Fibroblast of lung (primary cell): ENCODE measurements at regions not wholly inside any gene's neighbourhood (a gene's known extent, or its start where the extent isn't known, plus 50 kb on each side); places are given as distances from the start of the nearest gene placed in this dataset.

Experiments
- DNase-seq, 2 donors: peaks; one replicate each; pipeline versions ENCODE4 v3.0.0 to v3.0.0-alpha.2; 2010; ENCODE audit warnings: low read depth in 2 of 2
- H2AFZ ChIP-seq: 2 replicates; pipeline ENCODE4 v1.5.1; 2012; ENCODE audit warnings: low read length, control low read depth, inconsistent platforms
- H3K27ac ChIP-seq: 2 replicates; pipeline ENCODE4 v1.5.1; 2011; ENCODE audit warnings: low read length, control low read depth; ENCODE audit not compliant: insufficient read depth
- H3K27me3 ChIP-seq: 2 replicates; pipeline ENCODE4 v1.5.1; 2011; ENCODE audit warnings: mild to moderate bottlenecking, low read length; ENCODE audit not compliant: control insufficient read depth, insufficient read depth
- H3K36me3 ChIP-seq: 2 replicates; pipeline ENCODE4 v1.5.1; 2011; ENCODE audit warnings: low read length; ENCODE audit not compliant: control insufficient read depth, insufficient read depth
- H3K4me1 ChIP-seq: 2 replicates; pipeline ENCODE4 v1.5.1; 2011; ENCODE audit warnings: low read length; ENCODE audit not compliant: control insufficient read depth, insufficient read depth; ENCODE audit errors: extremely low read depth
- H3K4me2 ChIP-seq: 2 replicates; pipeline ENCODE4 v1.5.1; 2011; ENCODE audit warnings: low read length, control low read depth; ENCODE audit not compliant: insufficient read depth; ENCODE audit errors: extremely low read depth
- H3K4me3 ChIP-seq, 4 experiments: fragments of 200-600 bp in 1 of 4; sonication (generic) in 1 of 4; replicated peaks in 1 of 4; 2 replicates each; pipeline ENCODE4 v1.5.1; 2011 to 2016; ENCODE audit warnings: low read length in 4 of 4, low read depth in 3 of 4, mild to moderate bottlenecking in 3 of 4, control low read depth in 2 of 4, inconsistent platforms in 1 of 4, mixed read lengths in 1 of 4; ENCODE audit not compliant: insufficient read depth in 1 of 4; ENCODE audit errors: control extremely low read depth in 1 of 4
- H3K79me2 ChIP-seq: 2 replicates; pipeline ENCODE4 v1.5.1; 2012; ENCODE audit warnings: mild to moderate bottlenecking, low read length, inconsistent platforms; ENCODE audit not compliant: control insufficient read depth, insufficient read depth
- H3K9ac ChIP-seq: 2 replicates; pipeline ENCODE4 v1.5.1; 2011; ENCODE audit warnings: mild to moderate bottlenecking, low read length, control low read depth; ENCODE audit not compliant: insufficient read depth
- H3K9me3 ChIP-seq: 2 replicates; pipeline ENCODE4 v1.5.1; 2012; ENCODE audit warnings: low read depth, low read length; ENCODE audit not compliant: control insufficient read depth, insufficient read depth
- H4K20me1 ChIP-seq: 2 replicates; pipeline ENCODE4 v1.5.1; 2011; ENCODE audit warnings: low read length; ENCODE audit not compliant: control insufficient read depth, insufficient read depth; ENCODE audit errors: extremely low read depth
- EZH2 ChIP-seq: IDR thresholded peaks from 2 replicates; pipeline ENCODE4 v1.5.1; 2012; ENCODE audit warnings: low read length, control low read depth, mild to moderate bottlenecking; ENCODE audit errors: missing control alignments
- TF ChIP-seq, protein P1 (sequence below), 2 donors: IDR thresholded peaks in 1 of 2; conservative IDR thresholded peaks in 1 of 2; 1 replicate in 1 of 2; 2 replicates in 1 of 2; pipeline ENCODE4 v1.5.1; 2011 to 2012; ENCODE audit warnings: low read length in 2 of 2, control low read depth in 1 of 2, inconsistent platforms in 1 of 2, low read depth in 1 of 2, mild to moderate bottlenecking in 1 of 2

DNA sequence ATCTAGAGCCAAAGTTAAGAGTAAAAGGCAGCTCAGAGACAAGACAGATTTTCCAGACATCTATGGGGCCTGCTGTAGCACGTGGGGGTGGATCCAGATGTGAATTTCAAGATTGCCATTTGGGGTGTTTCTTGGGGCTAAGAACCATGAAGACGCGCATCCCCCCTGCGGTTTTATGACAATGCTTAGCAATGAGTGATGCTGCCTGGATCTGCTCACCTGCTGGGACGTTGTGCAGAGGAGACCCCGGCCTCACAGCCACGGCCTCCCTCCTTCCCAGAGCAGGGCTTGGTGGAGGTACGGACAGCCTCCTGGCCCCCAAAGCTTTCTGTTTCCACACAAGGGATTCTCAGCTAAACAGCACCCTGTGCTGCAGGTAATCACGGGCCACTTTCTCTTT lies 151.5 kb upstream of the DYNLRB2 start:
- no peaks in the 10 kb centered on the region for H3K9me3 ChIP-seq
- no peak for DNase-seq
- TF ChIP-seq, protein P1, sequence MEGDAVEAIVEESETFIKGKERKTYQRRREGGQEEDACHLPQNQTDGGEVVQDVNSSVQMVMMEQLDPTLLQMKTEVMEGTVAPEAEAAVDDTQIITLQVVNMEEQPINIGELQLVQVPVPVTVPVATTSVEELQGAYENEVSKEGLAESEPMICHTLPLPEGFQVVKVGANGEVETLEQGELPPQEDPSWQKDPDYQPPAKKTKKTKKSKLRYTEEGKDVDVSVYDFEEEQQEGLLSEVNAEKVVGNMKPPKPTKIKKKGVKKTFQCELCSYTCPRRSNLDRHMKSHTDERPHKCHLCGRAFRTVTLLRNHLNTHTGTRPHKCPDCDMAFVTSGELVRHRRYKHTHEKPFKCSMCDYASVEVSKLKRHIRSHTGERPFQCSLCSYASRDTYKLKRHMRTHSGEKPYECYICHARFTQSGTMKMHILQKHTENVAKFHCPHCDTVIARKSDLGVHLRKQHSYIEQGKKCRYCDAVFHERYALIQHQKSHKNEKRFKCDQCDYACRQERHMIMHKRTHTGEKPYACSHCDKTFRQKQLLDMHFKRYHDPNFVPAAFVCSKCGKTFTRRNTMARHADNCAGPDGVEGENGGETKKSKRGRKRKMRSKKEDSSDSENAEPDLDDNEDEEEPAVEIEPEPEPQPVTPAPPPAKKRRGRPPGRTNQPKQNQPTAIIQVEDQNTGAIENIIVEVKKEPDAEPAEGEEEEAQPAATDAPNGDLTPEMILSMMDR (conservative IDR thresholded peaks at IDR 0.05 in 1 of 2, IDR thresholded peaks at IDR 0.05 in 1 of 2; ENCODE audit: low read depth in 1 of 2, low read length in 2 of 2) = no peak
- no peak for TF ChIP-seq EZH2

DNA sequence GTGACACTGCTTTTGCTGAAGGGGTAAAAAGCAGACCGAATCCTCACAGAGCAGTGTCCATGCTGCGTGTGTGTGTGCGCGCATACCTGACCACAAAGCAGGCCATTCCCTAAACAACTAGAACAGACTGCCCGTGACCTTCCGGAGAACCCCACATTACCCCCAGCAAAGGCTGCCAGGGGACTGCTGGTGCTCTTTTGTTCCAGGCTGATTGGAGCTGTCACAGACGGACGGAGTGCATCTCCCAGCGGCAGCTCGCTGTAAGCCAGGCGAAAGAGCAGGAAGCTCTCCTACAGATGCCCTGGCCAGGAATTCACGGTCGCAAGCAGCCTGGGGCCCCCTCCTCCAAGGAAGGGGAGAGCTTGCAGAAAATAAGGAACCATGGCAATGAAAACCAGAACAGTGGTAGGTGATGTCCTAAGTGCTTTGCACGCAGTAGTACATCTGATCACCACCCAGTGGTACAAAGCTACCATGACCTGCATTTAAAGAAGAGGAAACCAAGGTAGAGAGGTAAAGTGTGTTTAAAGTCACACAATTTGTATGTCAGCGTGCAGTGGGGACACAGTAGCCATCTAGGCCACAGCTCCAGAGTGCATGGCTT lies 153.4 kb upstream of the DYNLRB2 start:
- Histone ChIP-seq H3K9ac (no peak overlapping the region), H4K20me1 (no peaks in the 10 kb centered on the region), H3K4me2 (no peak overlapping the region), H3K79me2 (no peaks in the 10 kb centered on the region), H3K9me3 (no peaks in the 10 kb centered on the region), H2AFZ (no peak overlapping the region), H3K36me3 (no peaks in the 10 kb centered on the region), H3K27me3 (no peaks in the 10 kb centered on the region), H3K27ac (no peak overlapping the region), H3K4me1 (no peaks in the 10 kb centered on the region), H3K4me3 (no peak overlapping the region)
- DNase-seq = no peak
- TF ChIP-seq EZH2 = no peak
- TF ChIP-seq, protein P1 (conservative IDR thresholded peaks at IDR 0.05 in 1 of 2, IDR thresholded peaks at IDR 0.05 in 1 of 2; ENCODE audit: low read depth in 1 of 2, low read length in 2 of 2) = no peak

More for the DNA sequence above, 151.5 kb upstream of the DYNLRB2 start:
- H2AFZ ChIP-seq = no peak overlapping the region
- H3K27ac ChIP-seq = no peak overlapping the region
- H3K4me3 ChIP-seq = no peak overlapping the region
- H3K79me2 ChIP-seq = no peaks in the 10 kb centered on the region
- no peak overlapping the region for H3K9ac ChIP-seq
- H4K20me1 ChIP-seq = no peaks in the 10 kb centered on the region
- H3K27me3 ChIP-seq = no peaks in the 10 kb centered on the region
- no peaks in the 10 kb centered on the region for H3K36me3 ChIP-seq
- no peaks in the 10 kb centered on the region for H3K4me1 ChIP-seq
- H3K4me2 ChIP-seq = no peak overlapping the region

DNA sequence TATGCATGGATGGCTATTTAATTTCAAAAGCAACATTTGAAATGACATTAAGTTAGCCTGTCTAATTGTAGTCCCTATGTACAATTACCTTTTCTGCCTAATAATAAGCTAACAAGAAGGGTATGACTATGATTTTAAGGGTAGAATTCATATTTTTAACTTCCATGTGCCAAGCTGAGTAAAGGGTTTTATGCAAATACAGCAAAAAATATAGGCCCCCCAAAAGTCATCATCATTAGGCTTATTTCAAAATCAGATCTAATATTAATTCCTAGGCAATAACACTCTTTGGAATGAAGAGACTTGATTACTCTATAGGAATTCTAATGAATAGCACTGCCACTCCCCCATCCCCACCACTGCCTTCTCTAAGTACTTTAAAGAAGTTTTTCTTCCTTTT lies 155.9 kb upstream of the DYNLRB2 start:
- no peak for DNase-seq
- no peak for TF ChIP-seq EZH2
- TF ChIP-seq, protein P1 (conservative IDR thresholded peaks at IDR 0.05 in 1 of 2, IDR thresholded peaks at IDR 0.05 in 1 of 2; ENCODE audit: low read depth in 1 of 2, low read length in 2 of 2) = no peak
- no peaks in the 10 kb centered on the region for H3K79me2 ChIP-seq
- H3K36me3 ChIP-seq = no peaks in the 10 kb centered on the region
- H3K9ac ChIP-seq = no peak overlapping the region
- no peak overlapping the region for H3K4me3 ChIP-seq
- no peak overlapping the region for H3K27ac ChIP-seq
- H3K4me1 ChIP-seq = no peaks in the 10 kb centered on the region
- H3K27me3 ChIP-seq = no peaks in the 10 kb centered on the region
- no peak overlapping the region for H3K4me2 ChIP-seq
- H2AFZ ChIP-seq = no peak overlapping the region
- H4K20me1 ChIP-seq = no peaks in the 10 kb centered on the region
- no peaks in the 10 kb centered on the region for H3K9me3 ChIP-seq
